NOMO-1 treated with dmso at 0.1 percent for 144 hours (cell line): ENCODE measurements at regions not wholly inside any gene's neighbourhood (a gene's known extent, or its start where the extent isn't known, plus 50 kb on each side); places are given as distances from the start of the nearest gene placed in this dataset.
"Not testable (repeated sequence)": the region's sequence is repeated elsewhere in the genome, so short reads cannot be mapped to it uniquely, and the experiment has no call there.

Experiments
- DNase-seq: peaks from one replicate; lab custom pipeline; 2025; ENCODE audit not compliant: unreplicated experiment; lab: John Stamatoyannopoulos, UW

GRCh38 chrX:39427906-39428305, 626.6 kb downstream of the MID1IP1 start:
- DNase-seq: no peak

- no peak for DNase-seq
These were observed 629.3 kb downstream of the MID1IP1 start for GRCh38 chrX:39430551-39430950.

- no peak for DNase-seq
These were observed 630.6 kb downstream of the MID1IP1 start for GRCh38 chrX:39431893-39432292.

GRCh38 chrX:39434671-39435070, 633.4 kb downstream of the MID1IP1 start:
- DNase-seq: not testable (repeated sequence)

GRCh38 chrX:39436538-39436937, 635.3 kb downstream of the MID1IP1 start:
- DNase-seq: not testable (repeated sequence)

- no peak for DNase-seq
These were observed 636.6 kb downstream of the MID1IP1 start for GRCh38 chrX:39437670-39438441.

GRCh38 chrX:39438603-39439602, 637.6 kb downstream of the MID1IP1 start:
- no peak for DNase-seq

GRCh38 chrX:39439906-39440798, 638.9 kb downstream of the MID1IP1 start:
- DNase-seq: no peak

GRCh38 chrX:39440799-39441284, 639.6 kb downstream of the MID1IP1 start:
- DNase-seq: no peak

- no peak for DNase-seq
These were observed 641.1 kb downstream of the MID1IP1 start for GRCh38 chrX:39442332-39442731.

GRCh38 chrX:39443240-39443639, 642.0 kb downstream of the MID1IP1 start:
- no peak for DNase-seq

- DNase-seq: no peak
These were observed 644.1 kb downstream of the MID1IP1 start for GRCh38 chrX:39445336-39445735.

GRCh38 chrX:39449352-39449751, 648.1 kb downstream of the MID1IP1 start:
- DNase-seq: no peak

GRCh38 chrX:39450234-39450977, 647.4 kb downstream of the BCOR start:
- DNase-seq: no peak

- DNase-seq: no peak
These were observed 646.7 kb downstream of the BCOR start for GRCh38 chrX:39451046-39451445.

GRCh38 chrX:39452401-39452800, 645.4 kb downstream of the BCOR start:
- DNase-seq: no peak

- no peak for DNase-seq
These were observed 643.7 kb downstream of the BCOR start for GRCh38 chrX:39453889-39454621.

GRCh38 chrX:39456894-39457604, 640.7 kb downstream of the BCOR start:
- no peak for DNase-seq

- no peak for DNase-seq
These were observed 639.0 kb downstream of the BCOR start for GRCh38 chrX:39458779-39459178.
